ENCODE measurements at regions not wholly inside any gene's neighbourhood (a gene's known extent, or its start where the extent isn't known, plus 50 kb on each side); places are given as distances from the start of the nearest gene placed in this dataset.
"Not testable (repeated sequence)": the region's sequence is repeated elsewhere in the genome, so short reads cannot be mapped to it uniquely, and the experiment has no call there.

DNA sequence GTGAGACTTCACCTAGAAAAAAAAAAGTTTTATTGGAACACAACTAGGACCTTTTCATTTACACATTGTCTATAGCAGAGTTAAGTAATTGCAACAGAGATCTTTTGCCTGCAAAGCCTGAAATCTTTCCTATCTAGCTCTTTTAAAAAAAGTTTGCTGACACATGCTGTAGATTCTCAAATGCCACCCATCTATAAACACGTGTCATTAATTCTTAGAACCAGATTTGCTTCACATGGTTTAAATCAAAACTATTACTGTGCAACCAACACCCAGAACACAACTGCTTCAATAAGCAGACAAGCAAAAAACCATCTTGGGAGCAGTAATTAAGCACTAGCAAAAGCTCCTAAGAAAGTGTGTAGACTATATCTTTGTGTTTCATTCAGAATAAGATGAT, 55.0 kb downstream of the OXSM start:
- no peak for DNase-seq (ENCODE audit: low spot score)

DNA sequence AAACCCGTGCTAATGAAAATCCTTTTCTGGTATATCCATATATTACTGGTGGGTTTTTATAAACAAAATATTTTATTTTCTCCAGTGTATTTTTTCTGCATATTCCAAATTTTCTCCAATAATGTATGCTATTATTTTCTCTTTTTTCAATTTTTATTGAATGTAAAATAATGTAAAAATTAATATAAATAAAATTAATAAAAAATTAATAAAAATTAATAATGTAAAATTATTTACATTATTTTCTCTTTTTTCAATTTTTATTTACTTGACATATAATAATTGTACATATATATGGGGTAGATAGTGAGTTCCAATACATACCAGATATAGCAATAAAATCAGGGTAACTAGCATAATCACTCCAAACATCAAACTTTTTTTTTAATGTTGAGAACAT, 56.4 kb downstream of the OXSM start:
- DNase-seq (ENCODE audit: low spot score) = no peak

DNA sequence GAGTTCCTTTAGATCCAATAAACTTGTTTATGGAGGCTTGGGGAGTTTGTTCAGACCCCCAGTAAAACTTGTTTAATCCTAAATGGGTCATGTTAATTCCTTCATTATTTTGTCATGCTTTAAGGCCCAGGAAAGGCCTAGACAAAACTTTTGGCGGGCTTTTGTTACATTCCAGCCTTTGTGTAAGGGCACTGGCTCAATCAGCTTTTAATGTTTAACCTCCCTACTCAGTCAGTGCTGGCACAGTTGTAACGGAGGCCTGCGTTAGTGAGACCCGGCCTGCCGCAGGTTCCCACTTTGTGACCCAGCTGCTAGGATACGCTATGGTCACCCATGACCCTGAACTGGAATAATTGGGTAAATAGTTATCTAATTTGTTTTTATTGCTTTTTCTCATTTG, 59.2 kb downstream of the OXSM start:
- DNase-seq (ENCODE audit: low spot score) = no peak

DNA sequence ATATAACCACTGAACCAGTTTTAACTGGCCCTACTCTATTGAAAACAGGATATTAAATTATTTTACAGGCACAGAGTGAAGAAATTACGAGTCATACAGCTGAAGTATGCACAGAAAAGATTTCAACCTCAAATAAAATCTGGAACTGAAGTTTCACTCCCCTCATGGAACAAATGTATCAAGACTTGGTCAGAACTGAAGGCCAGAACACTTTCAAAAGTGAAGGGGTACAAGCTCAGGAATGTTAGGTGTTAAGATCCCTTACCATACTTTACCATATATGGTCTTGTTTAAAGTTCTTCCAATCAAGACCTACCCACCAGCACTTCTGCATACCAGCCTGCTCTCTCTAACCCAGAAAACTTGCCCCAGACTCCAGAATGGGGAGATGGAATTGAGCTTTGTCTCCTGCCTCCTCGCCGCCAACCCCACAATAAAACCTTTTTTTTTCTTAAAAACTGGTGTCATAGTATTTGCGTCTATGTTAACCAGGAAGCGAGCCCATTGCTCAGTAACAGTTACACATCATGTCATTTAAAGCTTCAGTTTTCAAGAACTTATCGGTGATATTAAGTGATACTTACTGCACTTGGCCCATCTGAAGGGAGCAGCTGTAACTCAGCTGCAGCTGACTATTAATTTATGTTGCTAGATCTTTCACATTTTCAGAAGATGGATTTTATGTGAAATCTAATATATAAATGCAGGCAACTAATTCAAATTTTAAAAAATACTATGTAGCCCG, 59.9 kb downstream of the OXSM start:
- no peak for DNase-seq (ENCODE audit: low spot score)

DNA sequence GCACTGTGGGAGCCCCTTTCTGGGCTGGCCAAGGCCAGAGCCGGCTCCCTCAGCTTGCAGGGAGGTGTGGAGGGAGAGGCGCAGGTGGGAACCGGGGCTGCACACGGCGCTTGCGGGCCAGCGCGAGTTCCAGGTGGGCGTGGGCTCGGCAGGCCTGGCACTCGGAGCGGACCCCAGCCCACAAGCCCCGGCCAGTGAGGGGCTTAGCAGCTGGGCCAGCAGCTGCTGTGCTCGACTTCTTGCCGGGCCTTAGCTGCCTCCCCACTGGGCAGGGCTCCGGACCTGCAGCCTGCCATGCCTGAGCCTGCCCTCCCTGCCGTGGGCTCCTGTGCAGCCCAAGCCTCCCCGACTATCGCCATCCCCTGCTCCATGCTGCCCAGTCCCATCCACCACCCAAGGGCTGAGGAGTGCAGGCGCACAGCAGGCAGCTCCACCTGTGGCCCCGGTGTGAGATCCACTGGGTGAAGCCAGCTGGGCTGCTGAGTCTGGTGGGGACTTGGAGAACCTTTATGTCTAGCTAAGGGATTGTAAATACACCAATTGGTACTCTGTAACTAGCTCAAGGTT, 61.9 kb downstream of the OXSM start:
- not testable (repeated sequence) for DNase-seq (ENCODE audit: low spot score)

DNA sequence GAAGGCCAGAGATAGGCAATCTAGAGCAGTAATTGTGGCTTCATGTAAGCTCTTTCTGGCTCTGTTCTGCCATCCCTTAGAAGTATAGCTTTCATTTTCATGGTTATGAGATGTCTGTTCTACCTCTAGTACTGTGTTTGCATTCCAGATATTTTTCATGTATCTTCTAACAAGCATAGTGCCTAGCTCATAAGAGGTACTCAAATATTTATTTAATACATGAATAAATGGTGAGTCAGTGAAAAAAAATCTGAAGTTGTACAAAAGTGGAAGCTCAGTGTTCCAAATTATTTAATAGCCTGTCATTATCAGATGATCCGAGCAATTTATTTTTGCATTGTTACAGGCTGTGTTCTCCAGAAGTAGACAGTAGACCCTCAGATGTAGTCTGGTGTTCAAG, 64.3 kb downstream of the OXSM start:
- no peak for DNase-seq (ENCODE audit: low spot score)

DNA sequence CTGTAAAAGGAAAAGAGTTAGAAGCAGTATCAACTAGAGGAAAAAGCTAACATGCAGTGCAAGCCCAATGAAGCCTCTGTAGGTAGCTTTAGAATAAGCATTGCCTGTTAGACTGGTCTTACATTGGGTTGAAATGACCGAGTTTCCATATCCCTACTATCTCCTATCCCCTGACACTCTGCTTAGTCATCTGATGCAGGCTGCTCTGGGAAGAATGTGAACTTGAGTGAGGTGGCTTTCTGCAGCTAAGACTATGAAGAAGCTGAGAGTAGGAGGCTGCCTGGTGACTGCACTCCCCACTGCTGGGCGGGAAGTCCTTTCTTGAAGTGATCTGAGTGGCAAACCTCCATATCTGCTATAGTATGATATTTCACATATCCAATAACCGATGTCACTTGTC, 64.7 kb downstream of the OXSM start:
- DNase-seq (ENCODE audit: low spot score) = peak; percentile 32

GRCh38 chr3:25855266-25855784, 65.4 kb downstream of the OXSM start:
- no peak for DNase-seq (ENCODE audit: low spot score)

DNA sequence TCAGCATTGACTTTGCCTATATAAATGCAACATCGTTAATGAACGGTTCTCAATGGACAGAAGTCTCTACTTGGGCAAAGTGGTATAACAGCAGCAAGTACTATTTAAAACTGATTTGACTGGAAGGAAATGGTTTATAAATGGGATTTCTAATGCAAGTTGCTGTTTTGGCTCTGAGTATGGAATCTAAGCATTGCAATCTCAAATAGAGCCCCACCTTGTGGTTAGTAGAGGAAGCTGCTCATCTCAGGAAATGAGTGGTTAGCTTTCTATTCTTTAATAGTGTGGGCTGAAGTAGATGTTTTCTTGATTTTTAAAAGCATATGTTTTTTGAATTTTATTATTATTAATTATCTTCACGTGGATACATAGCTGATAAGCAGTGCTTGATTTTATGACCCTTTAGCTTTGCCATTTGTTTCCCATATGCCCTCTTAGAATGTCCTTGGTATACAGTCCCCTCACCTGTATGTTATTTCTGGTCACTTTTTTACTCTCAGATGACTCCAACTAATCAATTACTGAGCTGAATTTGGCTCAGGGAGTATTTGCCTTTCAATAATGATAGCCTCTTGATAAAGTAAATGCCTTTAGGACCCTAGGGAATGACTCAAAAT, 67.1 kb downstream of the OXSM start:
- DNase-seq (ENCODE audit: low spot score) = peak; percentile 64

DNA sequence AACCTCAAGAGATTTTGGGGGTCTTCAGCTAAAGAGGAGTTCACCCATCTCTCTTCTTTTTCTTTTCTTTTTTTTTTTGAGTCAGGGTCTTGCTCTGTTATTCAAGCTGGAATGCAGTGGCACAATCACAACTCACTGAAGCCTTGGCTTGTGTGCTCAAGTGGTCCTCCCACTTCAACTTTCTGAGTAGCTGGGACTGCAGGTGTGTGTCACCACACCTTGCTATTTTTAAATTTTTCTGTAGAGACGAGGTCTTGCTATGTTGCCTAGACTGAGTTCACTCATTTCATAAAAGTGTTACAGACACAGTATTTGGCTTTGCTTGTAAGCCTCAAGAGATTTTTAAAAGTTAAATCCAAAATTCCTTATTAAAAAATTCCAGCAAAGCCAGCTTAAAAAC, 71.7 kb downstream of the OXSM start:
- no peak for DNase-seq (ENCODE audit: low spot score)

DNA sequence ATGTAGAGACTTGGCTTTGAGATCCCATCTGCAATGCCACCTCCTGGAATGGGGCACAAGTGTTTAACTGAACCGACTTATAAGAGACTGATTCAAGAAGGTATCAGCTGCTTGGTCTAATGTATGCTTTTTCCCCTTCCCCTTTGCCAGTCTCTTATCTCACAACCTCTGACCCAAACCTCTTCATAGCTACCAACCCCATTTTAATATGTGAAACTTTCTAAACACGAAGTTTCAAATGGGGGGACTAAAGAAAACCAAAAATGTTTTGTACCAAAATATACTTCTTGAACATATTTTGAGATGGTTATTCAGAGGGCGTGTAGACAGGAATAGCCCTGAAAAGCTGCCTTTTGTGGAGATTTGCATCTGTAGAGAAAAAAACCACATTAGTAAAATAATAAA, 73.1 kb downstream of the OXSM start:
- DNase-seq (ENCODE audit: low spot score) = no peak

GRCh38 chr3:25863416-25863959, 73.6 kb downstream of the OXSM start:
- no peak for DNase-seq (ENCODE audit: low spot score)

GRCh38 chr3:25870452-25870851, 80.6 kb downstream of the OXSM start:
- no peak for DNase-seq (ENCODE audit: low spot score)

DNA sequence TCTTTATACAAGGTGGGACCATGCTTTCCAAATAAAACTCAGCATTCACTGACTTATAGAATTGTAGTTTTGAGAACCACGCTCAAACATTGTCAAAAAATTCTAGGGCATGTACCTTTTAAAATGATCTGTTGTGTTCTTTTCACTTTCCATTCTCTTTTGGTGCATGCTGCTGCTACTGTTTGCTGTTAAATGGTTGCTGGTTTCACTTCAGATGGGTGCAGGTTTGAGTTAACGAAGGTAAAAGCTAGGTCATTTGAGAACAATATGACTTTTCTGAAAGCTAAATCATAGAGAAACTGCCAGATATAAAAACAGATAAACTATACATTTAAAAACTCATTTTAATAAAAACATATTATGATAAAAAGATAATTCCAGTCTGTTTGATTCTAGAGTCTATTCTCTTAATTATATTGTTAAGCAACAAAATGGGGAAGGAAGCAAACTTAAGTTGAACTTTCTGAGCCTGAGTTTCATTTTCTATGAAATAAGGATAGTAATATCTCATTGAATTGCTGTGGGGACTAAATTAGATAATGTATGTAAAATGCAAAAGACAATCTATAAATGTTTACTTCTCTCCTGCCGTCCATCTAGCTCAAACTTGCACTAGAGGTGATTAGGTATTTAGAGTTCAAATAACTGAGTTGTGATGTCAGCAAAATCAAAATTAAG, 82.4 kb downstream of the OXSM start:
- DNase-seq (ENCODE audit: low spot score) = no peak

DNA sequence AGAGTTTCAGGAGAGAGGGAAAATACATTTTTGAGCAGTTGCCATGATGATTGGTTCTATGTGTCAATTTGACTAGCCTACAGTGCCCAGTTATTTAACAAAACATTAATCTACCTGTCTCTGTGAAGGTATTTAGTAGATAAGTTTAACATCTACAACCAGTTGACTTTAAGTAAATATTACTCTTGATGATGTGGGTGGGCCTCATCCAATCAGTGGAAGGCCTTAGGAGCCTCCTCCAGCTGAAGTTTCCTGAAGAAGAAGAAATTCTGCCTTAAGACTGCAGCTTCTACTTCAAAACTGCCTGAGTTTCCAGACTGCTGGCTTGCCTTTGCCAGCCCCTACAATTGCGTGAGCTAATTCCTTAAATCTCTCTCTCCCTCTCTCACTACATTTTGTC, 93.6 kb downstream of the OXSM start:
- DNase-seq (ENCODE audit: low spot score) = no peak

- no peak for DNase-seq (ENCODE audit: low spot score)
Observed at GRCh38 chr3:25884981-25885380, 95.1 kb downstream of the OXSM start.

DNA sequence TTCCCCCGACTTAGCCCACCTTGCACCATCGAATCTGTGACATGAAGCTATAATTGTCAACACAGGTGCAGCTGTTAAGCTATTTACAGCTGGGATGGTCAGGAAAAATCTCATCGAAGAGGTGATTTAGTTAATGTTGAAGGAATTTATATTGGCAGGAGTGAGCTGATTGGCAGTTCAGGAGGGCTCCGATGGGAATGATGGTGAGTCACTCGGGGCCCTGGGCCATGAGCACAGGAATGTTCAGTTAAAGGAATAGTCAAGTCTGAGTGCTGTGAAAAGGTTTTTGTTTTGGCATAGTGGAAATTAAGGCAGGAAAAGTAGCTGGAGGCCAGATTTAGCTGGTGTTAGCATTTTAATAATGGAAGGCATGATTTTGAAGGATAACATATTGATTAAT, 95.7 kb downstream of the OXSM start:
- no peak for DNase-seq (ENCODE audit: low spot score)

- no peak for DNase-seq (ENCODE audit: low spot score)
Observed at GRCh38 chr3:25887907-25888306, 98.0 kb downstream of the OXSM start.

GRCh38 chr3:25888892-25889524, 99.1 kb downstream of the OXSM start:
- no peak for DNase-seq (ENCODE audit: low spot score)

DNA sequence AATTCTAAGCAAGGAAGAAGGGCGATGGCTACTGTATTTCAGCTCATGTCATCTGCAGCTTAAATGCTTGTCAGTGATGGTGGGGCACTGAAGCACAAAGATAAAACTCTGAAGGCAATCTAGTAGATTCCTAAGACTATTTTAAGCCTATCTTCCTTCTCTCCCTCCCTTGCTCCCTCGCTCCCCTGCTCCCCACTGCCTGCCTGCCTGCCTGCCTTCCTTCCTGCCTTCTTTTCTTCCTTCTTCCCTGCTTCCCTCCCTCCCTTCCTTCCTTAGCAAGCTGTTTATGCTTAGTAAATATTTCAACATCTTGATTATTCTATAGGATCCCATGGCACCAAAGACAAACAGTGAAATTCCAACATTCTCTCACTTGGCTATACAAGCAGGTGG, 99.6 kb downstream of the OXSM start:
- no peak for DNase-seq (ENCODE audit: low spot score)

- no peak for DNase-seq (ENCODE audit: low spot score)
Observed at GRCh38 chr3:25894101-25894500, 104.2 kb downstream of the OXSM start.

GRCh38 chr3:25895031-25895430, 105.1 kb downstream of the OXSM start:
- DNase-seq (ENCODE audit: low spot score) = no peak
